CD4-positive, alpha-beta T cell treated with Interferon alpha-2 for 1 hour (primary cell): ENCODE measurements at regions not wholly inside any gene's neighbourhood (a gene's known extent, or its start where the extent isn't known, plus 50 kb on each side); places are given as distances from the start of the nearest gene placed in this dataset.
"Not testable (repeated sequence)": the region's sequence is repeated elsewhere in the genome, so short reads cannot be mapped to it uniquely, and the experiment has no call there.

Experiments used
- DNase-seq, 2 donors: peaks; one replicate each; pipeline ENCODE4 v3.0.0-alpha.2; 2020 to 2022

DNA sequence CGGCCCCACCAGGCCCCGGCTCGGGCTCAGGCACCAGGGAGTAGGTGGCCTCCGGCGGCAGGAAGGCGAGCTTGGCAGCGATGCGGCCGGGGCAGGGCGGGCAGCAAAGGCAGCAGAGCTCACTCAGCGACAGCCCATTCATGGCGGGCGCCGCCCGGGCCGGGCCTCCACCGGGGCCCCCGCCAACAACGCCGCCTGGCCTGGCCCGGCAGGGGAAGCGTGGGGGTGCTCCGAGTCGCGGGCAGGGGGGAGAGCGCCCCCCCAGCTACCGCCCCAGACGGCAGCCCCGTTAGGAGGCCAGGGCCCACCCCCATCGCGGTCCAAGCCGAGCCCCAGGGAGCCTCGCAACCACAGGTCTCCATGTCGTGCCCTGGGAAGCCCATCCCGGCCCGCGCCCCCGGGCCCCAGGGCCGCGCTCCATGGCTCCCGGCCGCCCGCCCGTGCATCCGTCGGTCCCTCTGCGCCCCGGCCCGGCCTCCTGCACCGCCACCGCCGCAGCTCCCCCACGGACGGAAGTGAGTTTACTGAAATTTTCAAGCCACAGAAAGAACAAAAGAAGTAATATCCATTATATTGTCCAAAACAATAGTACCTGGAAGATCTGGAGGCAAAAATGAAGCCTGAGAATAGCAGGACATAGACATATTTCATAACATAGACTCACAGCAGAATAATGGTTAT, 126.6 kb upstream of the VPREB1 start:
- not testable (repeated sequence) for DNase-seq

DNA sequence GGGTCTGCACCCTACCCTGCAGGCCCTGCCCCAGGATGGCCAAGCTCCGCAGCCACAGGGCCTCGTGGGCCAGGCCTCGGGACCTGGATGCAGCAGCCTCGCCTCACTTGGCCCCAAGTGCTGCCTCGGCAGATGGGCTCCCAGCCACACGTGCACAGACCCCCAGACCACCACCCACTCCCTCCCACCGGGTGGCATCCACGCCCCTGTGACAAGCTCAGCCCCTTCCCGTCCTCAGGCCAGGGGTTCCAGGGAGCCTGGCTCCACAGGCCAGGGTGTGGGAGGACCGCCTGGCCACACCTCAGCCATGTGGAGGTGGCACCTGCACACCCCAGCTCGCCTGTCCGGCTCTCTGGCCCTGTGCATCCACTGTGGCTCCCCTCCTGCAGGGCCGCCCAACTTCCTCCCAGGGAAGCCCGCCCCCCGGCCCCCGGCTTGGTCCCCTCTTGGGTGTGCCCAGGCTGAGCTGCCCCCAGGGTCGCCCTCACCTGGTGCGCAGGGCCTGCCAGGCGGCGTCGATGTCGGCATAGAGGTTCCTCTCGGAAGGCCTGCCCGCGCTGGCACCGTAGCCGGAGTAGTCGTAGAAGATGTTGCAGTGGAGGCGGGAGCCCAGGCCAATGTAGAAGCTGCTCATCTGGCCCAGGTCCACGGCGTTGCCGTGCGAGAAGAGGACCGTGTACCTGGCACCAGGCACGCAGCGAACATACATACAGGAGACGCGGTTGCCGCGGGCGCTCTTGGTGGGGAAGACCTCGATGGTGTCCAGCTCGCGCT, 127.4 kb upstream of the VPREB1 start:
- DNase-seq, result not testable (repeated sequence)

DNA sequence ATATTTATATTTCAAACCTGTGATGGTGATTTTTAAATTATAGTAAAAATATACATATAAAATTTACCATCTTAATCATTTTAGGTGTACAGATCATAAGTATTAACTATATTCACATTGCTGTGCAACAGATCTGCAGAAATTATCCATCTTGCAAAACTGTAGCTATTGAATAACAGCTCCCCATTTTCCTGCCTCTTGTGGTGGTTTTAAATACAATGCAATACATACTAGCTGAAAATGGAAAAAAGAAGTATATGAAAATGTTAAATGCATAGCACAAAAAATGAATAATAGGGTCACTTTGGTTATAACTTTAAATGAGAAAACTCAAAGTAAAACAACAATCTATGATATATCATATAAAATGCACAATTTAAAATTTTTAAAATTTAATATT, 130.9 kb upstream of the VPREB1 start:
- no peak for DNase-seq

DNA sequence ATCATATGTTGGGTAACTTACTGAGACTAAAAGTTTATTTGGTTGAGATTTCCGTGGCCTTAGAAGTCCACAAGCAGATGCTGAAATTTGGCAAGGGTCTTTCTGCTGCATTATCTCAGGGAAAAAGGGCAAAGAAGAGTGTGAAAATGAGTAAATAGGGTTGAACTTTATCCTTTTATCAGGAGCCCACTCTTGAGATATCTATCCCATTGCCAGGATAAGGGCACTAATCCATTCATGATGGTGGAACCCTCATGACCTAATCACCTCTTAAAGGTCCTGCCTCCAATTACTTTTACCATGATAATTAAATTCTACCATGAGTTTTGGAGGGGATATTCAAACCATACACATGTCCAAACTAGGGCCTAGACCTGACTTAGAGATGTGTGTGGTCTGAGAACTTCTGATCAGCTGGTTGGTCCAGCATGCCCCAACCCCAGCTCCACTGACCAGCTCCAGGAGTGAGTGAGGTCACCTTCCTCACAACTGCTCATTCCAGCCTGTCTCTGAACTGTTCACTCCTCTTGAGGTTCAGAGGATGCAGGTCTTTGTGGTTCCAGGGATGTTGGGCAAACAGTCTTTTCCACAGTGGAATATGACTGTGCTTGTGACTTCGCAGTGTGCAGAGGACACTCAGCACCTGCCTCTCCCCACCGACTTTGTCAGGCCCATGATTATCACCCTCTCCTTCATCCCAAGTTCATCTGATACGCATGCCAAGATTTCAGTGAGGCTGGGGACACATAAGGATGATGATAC, 130.1 kb upstream of the TOP3B start:
- no peak for DNase-seq

DNA sequence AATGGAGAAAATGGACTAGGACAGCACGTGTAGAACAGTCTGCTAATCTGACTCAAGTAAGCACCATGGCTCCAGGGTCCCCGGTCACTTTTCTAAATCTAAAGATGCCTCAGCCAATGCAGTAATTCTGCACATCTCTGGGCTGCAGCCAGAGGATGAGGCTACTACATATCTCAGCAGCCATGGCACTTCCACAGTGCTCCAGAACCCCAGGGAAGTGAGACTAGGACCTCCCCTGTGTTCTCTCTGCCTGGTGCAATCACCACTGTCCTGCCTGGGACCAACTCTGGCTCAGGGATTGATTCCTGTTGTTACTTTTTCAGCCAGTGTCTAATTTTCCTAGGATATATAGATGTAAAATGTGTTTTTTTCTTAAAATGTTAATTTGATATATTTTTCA, 129.4 kb upstream of the TOP3B start:
- DNase-seq, result no peak

DNA sequence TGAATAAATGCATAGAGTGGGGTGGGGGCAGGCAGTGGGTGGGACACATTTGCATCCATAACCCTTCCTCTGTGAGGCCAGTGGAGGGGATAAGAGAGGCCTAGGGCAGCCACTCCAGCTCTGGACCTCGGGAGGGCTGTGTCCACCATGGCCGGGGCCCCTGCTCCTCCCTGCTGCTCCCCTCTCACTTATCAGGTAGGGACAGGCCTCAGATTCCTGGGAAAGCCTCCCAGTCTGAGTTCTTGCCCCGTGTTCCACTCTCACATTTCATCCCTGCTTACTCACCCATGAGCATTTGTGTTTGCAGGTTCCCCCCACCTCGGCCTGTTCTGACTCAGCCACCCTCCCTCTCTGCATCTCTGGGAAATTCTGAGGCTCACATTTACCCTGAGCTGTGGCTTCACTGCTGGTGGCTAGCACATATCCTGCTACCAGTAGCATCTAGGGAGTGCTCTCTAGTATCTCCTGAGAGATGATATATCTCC, 128.7 kb upstream of the TOP3B start:
- DNase-seq, result no peak

DNA sequence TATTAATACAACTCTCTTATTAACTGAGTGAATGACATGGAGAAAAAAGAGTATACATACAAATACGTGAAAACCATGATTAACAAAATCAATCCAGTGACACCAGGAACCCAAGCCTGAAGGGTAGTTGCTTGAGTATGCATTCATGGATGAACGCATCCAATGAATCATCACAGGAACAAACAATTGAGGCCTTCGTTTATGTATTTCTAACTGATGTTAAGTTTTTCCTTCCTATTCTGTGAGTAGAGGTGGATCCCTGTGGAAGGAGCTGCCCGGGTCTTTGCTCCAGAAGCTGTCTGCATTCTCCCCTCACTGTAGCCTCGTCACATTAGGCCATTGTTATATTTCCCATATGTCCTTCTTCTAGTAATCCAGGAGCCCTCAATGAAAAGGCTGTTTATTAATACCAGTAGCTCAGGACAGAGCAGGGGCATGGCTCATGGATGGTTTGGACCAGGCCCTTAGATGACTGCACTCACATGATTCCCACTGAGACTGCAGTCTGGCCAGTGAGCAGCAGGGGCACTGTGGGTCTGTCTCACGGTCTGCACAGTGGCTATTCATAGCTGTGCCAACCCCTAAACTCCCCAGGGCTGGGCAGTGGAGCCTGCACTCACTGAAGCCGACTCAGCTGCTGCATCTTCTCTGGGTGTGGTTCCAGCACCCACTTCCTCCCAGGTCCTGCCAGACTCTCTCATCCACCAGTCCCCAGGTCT, 128.1 kb upstream of the TOP3B start:
- peak; percentile 20 to 81 for DNase-seq

DNA sequence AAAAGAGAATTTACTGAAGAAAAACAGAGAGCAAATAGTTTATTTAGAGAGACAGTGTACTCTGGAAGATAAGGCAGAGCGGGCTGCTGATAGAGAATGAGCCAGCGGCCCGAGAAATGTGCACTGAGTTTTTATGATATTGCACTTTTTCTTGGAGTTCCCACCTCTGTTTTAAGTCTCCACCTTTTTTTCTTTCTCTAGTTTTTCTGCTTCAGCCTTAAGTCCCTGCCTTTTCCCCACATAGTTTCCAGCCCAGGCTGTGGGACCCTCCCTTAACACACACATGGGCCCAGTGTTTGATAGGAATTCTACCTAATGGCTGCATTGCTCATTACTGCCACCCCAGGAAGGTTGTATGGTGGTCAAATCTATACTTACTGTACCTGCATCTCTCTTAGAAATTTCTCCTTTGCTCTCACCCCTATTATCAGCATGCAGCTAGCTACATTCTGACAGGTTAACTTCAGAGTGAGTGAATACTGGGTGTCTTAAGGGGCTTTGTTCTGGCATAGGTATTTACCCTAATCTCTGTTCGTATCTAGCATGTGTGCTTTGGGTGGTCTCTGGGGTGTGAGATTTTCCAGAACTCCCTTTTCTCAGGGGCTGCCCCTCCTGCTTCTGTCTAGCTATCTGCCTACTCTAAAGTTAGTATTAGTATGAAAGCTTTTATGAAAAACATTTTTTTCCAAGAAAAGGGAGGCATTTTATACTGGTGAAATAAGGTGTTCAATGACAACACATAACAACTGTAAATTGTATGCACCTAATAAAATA, 127.3 kb upstream of the TOP3B start:
- DNase-seq, result no peak

DNA sequence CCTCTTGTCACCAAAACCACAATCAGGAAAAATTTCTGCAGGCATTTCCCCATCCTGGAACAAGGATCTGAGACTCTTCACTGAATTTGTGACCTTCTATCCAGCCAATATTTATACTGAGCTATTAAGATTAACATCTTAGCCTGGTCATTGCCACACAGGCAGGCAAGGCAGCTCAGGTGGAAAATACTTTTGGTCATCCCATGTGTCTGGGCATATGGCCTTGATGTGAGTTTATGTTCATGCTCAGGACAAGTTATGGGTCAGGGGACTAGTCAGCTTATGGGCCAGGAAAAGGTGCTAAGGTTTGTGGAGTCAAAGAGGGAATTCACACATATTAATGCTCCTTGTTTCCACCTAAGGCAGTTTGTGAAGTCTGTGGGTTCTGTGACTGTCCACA, 124.3 kb upstream of the TOP3B start:
- no peak for DNase-seq

DNA sequence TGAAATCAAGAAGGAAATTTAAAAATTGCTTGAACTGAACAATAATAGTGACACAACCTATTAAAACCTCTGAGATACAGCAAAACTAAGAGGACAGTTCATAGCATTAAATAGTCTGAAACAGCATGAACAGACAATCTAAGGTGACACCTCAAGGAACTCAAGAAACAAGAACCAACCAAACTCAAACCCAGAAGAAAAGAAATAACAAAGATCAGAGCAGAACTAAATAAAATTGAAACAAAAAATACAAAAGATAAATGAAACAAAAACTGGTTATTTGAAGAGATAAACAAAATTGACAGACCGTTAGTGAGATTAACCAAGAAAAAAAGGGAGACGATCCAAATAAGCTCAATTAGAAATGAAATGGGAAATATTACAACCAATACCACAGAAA, 122.8 kb upstream of the TOP3B start:
- no peak for DNase-seq

DNA sequence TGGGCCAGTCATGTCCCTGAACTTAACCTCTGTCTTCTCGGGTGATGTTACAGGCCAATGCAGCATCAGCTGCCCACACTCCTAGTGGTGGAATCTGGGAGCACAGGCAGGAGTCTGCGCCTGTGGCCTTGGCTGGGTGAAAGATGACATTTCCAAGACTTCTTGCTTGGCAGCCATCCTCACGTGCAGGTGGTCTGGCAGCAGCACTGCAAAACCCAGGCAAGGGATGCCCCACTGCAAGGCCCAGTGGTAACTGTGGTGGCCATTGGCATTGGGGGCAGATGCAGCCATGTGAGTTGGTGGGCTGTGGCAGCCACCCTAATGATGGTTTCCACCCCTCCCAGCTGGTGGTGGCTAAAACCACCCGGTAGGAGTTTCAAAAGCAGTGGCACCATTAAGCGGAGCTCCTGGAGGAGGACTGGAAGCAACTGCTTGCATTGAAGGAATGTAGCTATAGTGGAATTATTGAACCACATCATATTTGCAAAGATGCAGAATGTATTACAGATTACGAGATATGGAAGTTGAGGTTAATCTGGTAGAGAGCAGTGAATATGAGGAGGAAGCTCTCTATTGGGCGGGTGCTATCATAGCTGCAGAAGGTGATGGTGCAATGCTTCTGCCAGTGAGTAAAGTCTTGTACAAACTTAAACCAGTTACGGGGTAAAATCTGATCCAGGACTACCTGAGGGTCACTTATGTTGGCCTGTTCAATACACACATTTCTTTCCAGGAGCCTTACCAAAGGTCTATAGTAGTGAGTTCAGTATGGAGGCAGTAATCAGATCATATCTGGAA, 120.7 kb upstream of the TOP3B start:
- no peak for DNase-seq

DNA sequence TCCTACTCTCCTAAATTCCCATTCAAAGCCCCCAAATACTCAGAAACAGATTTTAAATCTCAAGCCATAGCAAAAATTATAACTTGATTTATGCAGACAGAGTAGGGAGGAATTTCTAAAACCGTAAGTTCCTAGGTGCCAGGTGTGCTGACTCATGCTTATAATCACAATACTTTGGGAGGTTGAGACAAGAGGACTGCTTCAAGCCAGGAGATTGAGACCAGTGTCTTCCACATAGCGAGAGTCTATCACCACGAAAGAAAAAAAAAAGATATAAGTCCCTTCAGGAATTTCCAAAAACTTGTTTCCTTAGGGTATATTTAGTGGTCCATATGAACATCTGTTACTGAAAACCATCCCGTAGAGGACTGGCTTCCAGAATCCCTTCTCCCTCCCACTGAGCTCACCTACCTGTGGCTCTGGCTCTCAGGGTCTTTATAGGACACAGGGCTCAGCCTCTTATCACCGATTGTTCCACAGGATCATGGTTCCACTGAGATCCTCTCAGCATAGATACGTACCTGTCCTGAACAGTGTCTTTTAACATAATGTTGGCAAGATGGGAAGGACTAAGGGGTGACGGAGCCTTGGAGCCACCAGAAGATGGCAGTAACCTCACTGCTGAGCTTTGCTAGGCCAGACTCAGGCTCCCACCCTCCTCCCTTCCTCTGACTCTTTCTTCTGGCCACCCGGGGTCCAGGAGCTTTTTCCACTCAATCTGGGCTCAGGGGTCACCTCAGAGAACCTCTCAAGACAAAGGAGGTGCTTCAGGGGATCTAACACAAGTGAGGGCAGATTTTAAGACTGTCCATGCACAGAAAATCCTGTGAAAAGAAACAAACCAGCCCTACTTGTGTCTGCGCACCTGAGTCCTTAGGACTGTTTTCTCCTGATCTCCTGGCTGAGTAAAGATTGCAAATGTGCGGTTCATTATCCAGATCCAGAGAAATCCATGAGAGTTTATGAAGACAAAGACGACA, 117.5 kb upstream of the TOP3B start:
- no peak for DNase-seq

DNA sequence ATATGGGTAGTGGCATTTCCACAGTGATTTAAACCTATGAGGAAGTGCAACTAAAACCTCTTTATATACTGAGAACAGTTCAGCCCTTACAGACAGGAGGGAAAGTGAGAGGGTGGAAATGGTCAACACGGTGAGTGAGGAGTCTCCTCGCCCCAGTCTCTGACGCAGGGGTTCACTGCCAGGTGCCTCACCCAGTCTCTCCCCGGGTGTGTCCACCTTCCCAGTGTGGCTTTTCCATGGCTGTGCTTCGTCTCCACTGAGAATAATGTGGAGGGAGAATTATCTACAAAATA, 116.6 kb upstream of the TOP3B start:
- no peak for DNase-seq

DNA sequence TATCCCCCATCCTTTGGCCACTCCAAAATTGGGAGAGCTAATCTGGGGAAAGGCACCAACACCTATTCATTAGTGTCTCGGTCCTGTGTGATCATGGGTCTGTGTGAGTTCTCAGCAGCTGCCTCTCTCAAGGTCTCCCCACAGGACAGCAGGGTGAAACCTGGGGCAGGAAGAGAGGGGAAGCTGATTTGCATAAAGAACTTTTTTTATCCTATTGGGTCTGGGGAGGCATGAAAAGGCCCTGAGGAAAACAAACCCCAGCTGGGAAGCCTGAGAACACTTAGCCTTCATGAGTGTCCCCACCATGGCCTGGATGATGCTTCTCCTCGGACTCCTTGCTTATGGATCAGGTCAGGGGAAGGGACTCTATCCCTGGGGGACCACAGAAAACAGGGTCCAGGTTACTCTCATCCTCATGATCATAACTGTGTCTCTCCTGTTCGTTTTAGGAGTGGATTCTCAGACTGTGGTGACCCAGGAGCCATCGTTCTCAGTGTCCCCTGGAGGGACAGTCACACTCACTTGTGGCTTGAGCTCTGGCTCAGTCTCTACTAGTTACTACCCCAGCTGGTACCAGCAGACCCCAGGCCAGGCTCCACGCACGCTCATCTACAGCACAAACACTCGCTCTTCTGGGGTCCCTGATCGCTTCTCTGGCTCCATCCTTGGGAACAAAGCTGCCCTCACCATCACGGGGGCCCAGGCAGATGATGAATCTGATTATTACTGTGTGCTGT, 116.0 kb upstream of the TOP3B start:
- no peak for DNase-seq

DNA sequence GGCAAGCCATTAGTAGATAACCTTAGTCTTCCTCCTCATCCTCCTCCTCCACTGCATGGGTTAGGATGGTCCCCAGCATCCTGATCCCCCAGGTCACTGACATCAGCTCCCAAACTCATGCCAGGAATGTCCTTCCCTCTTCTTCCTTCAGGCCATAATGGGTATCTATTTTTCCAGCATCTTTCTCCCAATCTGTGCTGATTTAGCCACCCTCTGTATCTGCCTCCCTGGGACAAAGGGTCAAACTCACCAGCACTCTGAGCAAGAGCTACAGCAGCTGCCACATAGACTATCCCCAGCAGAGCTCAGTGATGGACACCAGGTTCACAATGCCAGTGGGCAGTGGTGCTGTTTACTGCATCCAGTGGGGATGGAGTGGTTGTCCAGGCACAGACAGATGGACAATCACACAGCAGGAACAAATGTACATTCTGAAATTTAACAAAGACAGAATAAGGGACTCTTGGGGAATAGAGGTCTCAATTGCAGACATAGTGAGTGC, 115.2 kb upstream of the TOP3B start:
- DNase-seq, result no peak

DNA sequence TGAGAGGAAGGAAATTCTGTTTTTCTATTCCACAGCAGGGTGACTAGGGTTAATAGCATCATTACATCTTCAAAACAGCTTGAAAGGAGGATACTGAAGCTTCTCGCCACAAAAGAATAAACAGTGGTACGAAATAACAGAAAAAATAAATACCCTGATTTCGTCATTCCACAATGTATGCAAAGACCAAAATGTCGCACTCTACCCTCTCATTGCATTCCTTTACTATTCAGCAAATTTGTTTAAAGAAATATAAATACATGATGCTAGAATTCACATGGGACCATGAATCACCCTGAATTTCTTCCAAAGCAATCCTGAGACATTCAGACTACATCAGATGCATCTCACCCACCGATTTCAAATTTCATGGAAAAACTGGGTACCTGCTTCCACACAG, 112.3 kb upstream of the TOP3B start:
- no peak for DNase-seq

DNA sequence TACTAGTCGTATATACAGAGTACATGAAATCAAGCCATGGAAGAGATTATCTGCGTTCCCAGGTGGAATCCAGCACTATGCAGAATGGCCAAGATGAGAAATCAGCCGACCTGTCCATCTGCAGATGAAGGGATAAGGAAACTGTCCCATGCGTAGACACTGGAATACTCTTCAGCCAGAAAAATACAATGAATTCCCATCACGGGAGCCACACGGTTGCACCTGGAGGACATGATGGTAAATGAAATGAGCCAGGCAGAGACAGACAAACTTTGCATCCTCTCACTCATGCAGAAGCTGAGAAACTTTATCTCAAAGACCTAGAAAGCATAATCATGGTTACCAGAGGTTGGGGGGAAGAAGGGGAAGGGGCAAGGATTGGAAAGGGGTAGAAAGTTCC, 111.9 kb upstream of the TOP3B start:
- DNase-seq, result no peak

DNA sequence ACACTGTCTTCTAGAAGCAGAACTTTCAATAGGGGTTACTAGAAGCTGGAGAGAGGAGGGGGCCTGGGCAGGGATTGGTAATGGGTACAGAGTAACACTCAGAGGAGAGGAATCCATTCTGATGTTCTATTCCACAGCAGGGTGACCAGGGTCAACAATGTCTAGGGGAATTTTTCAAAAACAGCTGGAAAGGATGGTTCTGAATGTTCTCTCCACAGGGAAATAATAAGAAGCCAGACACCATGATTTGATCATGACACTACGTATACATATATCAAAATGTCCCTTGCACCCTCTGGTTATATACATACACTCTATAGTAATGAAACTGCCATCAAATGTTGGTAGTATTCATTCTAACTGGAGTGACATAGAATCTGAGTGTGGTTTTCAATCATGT, 111.2 kb upstream of the TOP3B start:
- DNase-seq, result no peak

DNA sequence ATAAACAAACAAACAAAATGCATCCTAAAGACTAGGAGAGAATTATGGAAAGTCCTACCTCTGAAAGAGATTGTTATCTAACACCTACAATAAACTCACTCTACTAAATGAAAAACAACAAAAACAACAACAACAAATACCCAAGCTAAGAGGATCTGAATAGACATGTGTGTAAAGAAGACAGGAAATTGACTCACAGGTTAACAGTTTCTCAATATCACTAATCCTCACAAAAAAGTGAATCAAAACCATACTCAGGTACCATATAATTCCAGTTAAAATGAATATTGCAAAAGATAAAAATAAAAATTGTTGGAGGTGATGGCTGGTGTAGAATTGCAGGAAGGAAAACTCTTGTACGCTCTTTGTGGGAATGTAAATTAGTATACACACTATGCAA, 110.4 kb upstream of the TOP3B start:
- DNase-seq, result no peak
